ENCODE measurements at regions not wholly inside any gene's neighbourhood (a gene's known extent, or its start where the extent isn't known, plus 50 kb on each side); places are given as distances from the start of the nearest gene placed in this dataset.

DNA sequence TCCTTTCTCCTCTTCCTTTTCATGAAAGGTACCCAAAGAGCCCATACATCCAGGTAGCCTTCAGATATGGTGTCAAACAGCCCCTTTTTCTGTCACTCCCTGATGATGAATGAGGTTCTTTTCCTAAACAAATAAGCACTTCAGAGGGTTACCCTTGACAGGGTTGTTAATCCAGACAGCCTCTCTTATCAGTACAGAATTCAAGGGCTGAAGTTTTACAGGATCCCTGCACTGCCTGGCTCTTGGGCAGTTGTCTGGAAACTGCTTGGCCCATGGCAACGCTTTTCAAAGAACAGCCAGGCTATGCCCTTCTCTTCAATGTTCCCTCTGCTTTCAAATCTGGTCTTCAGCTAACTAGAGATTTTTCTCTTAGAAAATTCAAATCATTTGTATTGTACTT is 352.6 kb upstream of the FAM241A start:
- WGBS, 3 donors = 24 to 47% (median 46%) methylated on average over 1 of the region's 1 CpG
- H3K27me3 ChIP-seq = no peaks in the 10 kb centered on the region
- intact Hi-C loops (cut with DNase I) = no loop called here

GRCh38 chr4:111793433-111794091 is 351.7 kb upstream of the FAM241A start:
- no peak for DNase-seq
- Histone ChIP-seq H3K27ac (no peak overlapping the region), H3K27me3 (no peaks in the 10 kb centered on the region), H3K9me3 (no peaks in the 10 kb centered on the region), H3K36me3 (no peaks in the 10 kb centered on the region), H3K4me3 (no peak overlapping the region), H3K4me1 (ENCODE audit: insufficient read depth) (no peaks in the 10 kb centered on the region)
- intact Hi-C loops (cut with DNase I) = no loop called here
- WGBS, 3 donors = 38 to 55% (median 43%) methylated on average over 2 of the region's 2 CpGs
- TF ChIP-seq CTCF (IDR thresholded peaks at IDR 0.05) (no peak), POLR2A (IDR thresholded peaks at IDR 0.05) (no peak), EP300 (IDR thresholded peaks at IDR 0.05) (no peak)

More for the DNA sequence above, 352.6 kb upstream of the FAM241A start:
- Histone ChIP-seq H3K4me1 (ENCODE audit: insufficient read depth) (no peaks in the 10 kb centered on the region), H3K36me3 (no peaks in the 10 kb centered on the region), H3K9me3 (no peaks in the 10 kb centered on the region), H3K4me3 (no peak overlapping the region), H3K27ac (no peak overlapping the region)
- DNase-seq = no peak
- TF ChIP-seq POLR2A (IDR thresholded peaks at IDR 0.05) = no peak
- no peak for TF ChIP-seq EP300 (IDR thresholded peaks at IDR 0.05)
- TF ChIP-seq CTCF (IDR thresholded peaks at IDR 0.05) = no peak

DNA sequence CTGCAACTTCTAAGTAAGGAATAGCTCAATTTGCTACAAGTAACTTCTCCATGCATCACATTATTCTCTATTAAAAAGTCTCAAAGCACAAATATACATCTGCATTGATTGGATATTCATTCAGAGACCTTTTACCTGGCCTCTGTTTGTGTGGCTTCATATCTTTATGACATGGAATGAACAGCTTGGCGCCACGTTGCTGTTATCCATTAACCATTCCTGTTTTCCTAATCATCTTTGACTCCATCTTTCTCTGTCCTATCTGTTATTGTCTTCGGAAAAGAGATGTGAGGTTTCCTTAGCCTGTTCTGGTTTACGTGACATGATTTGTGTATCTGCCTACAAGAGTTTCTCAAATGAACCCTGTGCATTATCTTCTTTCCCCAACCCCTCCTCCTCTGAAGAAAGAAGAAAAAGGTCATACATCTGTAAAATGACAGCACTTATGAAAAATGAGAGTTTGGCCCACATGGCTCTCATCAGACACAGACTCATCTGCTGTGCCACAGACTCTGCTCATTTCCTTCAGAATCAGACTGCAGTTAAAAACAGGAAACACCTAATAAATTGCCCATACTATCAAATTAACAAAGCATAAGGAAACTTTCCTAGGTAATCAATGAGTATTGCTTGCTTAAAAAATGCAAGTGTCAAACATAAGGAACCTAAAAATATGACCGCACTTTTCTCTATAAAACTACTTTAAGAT is 347.6 kb upstream of the FAM241A start:
- Histone ChIP-seq H3K36me3 (no peaks in the 10 kb centered on the region), H3K4me1 (ENCODE audit: insufficient read depth) (no peaks in the 10 kb centered on the region), H3K27ac (no peak overlapping the region), H3K4me3 (no peak overlapping the region), H3K27me3 (no peaks in the 10 kb centered on the region), H3K9me3 (no peaks in the 10 kb centered on the region)
- intact Hi-C loops (cut with DNase I) = no loop called here
- DNase-seq = no peak
- 37 to 55% (median 48%) methylated on average over 5 of the region's 5 CpGs for WGBS, 3 donors
- TF ChIP-seq POLR2A (IDR thresholded peaks at IDR 0.05) (no peak), CTCF (IDR thresholded peaks at IDR 0.05) (no peak), EP300 (IDR thresholded peaks at IDR 0.05) (no peak)

- H3K4me3 ChIP-seq = no peak overlapping the region
- DNase-seq = no peak
- H3K27ac ChIP-seq = no peak overlapping the region
- no peaks in the 10 kb centered on the region for H3K27me3 ChIP-seq
- no peaks in the 10 kb centered on the region for H3K36me3 ChIP-seq
- no peaks in the 10 kb centered on the region for H3K9me3 ChIP-seq
- 65 to 87% (median 72%) methylated on average over 2 of the region's 2 CpGs for WGBS, 3 donors
- intact Hi-C loops (cut with DNase I) = no loop called here
- no peak for TF ChIP-seq CTCF (IDR thresholded peaks at IDR 0.05)
- TF ChIP-seq EP300 (IDR thresholded peaks at IDR 0.05) = no peak
- no peak for TF ChIP-seq POLR2A (IDR thresholded peaks at IDR 0.05)
- H3K4me1 ChIP-seq (ENCODE audit: insufficient read depth) = no peaks in the 10 kb centered on the region
Observed at GRCh38 chr4:111798840-111799239, 346.4 kb upstream of the FAM241A start.
